CD4-positive, alpha-beta T cell treated with Interleukin-15 for 1 hour (primary cell): ENCODE measurements at regions not wholly inside any gene's neighbourhood (a gene's known extent, or its start where the extent isn't known, plus 50 kb on each side); places are given as distances from the start of the nearest gene placed in this dataset.
"Not testable (repeated sequence)": the region's sequence is repeated elsewhere in the genome, so short reads cannot be mapped to it uniquely, and the experiment has no call there.

Experiments
- DNase-seq: peaks from one replicate; pipeline ENCODE4 v3.0.0-alpha.2; 2020

- DNase-seq: no peak
Measured at GRCh38 chr9:93809204-93809940, 145.8 kb downstream of the BARX1 start.

DNA sequence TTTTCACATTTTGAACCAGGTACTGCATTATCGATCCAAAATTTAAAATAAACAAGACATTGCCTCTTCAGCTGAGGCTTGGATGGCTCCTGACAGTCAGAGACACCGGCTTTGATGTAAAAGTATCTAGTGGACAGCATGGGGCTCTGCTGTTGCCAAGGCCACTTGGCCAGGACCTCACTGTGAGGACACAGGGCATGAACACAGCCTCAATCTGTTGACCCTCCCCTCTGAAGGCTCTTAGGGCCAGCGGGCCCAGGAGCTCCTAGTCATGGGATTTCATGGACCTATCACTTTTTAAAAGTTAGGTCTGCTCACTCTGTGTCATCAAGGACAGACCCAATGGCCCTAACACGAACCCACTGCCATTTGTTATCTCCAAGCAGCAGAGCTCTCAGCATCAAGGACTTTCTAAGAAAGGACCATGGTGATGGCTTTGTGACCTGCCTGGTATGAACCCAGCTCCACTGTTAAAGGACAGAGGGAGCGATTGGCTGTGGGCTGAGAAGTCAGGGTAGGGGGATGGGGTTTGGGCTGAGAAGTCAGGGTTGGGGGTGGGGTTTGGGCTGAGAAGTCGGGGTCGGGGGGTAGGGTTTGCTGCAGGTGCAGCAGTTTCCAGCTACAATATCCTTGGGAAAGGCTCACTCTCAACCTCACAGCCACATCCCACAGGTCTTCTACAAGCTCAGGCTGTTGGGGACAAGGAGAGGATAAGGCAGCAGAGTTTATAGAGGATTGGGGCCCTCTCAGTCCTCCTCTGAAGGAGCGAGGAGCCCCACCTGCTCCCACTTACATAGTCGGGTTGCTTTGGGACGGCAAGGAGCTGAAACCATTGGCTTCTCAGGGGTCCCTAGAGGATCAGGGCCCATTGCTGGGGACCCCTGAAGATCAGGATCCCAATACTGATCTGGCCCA, 146.8 kb downstream of the BARX1 start:
- no peak for DNase-seq

DNA sequence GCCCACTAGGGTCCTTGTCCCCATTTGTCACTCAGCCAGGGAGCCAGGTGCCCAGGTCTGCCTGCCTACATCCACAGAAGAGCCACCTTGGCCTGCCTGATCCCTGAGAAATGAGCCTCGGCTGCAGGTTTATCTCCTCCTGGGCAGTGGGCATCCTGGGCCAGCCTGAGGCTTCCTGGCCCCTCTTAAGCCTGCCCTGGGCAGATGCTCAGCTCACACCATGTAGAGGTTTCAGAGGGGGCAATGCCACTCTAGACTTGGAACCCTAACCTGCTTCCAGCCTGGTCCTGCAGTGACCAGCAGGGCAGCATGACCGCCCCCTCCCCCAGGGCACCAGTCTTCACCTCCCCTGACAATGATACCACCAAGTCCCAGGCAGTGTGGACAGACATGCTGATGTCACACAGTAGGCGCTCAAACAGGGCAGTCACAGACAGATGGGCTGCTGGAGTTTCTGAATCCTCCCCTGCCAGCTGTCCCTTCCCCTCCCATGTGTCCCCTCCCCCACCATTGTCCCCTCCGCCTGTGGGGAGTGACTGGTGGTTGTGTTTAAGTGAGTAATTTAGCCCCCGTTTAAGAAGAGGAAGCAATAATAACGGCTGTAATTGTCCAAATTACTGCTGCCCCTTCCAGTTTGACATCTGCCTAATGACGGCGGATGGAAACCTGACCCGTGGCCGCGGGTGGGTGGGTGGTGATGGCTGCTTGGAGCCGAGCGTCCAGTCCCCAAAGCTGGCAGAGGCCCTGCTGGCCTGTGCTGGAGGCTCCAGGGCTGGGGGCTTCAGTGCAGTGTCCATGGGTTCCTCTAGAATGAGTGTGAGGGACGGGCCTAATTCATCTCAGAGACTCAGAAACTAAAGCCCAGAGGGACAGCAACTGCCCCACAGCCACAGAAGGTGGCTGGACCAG, 147.7 kb downstream of the BARX1 start:
- no peak for DNase-seq

DNA sequence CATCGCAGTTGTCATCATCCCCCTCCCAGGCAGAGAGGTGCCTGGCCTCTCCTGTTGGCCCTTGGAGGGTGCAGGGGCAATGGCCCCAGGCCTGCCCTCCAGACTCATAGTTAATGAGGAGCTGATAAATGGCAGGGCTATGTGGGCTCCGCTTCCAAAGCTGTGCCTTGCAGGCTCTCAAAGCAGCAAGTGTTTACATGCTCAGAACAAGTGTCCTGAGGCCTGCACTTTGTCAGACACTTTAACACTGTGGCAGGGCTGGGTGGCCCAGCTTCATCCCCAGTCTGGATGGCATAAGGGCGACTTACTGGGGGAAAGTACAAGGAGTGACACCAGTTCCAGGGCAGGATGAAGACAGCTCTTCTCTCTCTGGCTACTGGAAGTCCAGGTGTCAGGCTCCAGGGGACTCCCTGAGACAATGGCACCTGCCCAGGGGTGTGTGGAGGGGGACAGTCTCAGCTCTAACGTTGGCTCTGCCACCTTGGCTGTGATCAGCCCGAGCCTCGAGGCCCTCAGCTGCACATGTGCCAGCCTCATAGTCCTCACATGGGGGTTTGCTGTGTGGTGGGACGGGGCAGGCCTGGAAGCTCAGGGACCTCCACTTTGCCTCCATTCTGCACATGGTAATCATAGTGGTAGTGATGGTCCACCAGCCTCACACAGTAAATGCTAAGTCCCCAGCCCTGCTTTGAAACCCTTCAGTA, 153.4 kb downstream of the BARX1 start:
- DNase-seq: no peak

DNA sequence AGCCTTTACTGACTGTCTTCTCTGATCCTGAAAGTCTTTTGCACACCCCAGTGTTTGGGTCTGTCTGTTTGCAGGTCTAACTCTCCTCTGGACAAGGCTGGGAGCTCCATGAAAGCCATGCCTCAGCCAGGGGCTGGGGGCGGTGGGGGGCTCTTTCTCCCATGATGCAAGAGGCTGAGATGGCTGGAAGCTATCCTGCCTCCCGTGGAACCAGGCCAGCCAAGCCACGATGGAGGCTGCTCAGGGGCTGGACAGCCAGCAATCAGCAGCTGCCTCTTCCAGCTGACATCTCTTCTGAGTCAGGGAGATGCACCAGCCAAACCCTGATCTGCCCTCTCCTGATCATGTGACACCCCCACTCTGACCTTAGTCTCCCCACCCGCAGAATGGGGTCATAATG, 154.0 kb downstream of the BARX1 start:
- DNase-seq: no peak

GRCh38 chr9:93792358-93792757, 162.8 kb downstream of the BARX1 start:
- DNase-seq: no peak

- DNase-seq: no peak
Measured at GRCh38 chr9:93786204-93786603, 169.0 kb downstream of the BARX1 start.

- no peak for DNase-seq
Measured at GRCh38 chr9:93776873-93777272, 178.3 kb downstream of the BARX1 start.

GRCh38 chr9:93776256-93776655, 178.9 kb downstream of the BARX1 start:
- DNase-seq: no peak

DNA sequence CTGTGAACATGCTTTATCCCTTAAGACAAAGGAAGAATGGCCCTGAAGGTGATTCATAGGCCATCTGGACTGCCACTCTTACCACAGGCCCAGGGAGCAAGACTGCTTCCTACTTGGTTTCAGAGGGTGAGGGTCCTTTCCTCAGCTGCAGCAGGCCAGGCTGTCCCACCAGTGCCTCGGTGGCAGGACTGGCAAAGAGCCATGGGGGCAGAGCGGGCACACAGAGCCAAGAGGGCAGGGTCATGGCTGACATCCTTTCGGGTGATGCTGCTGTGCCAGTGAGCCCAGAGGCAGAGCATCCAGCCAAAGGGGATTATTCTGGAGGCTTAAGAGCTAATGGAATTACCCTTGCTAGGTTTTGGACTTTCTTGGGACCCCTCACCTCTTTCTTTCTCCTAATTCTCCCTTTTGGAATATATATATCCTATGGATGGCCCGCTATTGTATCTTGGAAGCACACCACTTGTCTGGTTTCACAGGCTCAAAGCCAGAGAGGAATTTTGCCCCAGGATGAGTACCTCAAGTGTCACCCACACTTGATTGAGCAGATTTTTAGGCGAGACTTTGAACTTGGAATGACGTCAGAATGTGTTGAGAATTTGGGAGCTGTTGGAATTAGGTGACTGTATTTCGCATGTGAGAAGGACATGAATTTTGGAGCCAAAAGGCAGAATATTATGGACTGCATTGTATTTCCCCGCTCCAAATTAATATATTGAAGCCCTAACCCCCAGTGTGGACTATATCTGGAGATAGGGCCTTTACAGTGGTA, 180.6 kb downstream of the BARX1 start:
- no peak for DNase-seq

DNA sequence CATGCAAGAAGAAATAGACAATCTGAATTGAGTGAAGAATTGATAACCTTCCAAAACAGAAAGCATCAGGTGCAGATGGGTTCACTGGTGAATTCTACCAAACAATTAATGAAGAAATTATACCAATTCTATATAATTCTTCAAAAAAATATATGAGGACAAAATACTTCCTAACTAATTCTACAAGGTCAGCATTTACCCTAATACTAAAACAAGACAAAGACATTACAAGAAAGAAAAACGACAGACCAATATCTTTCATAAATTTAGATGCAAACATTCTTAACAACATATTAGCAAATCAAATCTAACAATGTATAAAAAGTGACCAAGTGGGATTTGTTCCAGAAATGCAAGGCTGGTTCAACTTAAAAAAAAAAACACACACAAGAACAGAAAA, 183.9 kb downstream of the BARX1 start:
- no peak for DNase-seq

DNA sequence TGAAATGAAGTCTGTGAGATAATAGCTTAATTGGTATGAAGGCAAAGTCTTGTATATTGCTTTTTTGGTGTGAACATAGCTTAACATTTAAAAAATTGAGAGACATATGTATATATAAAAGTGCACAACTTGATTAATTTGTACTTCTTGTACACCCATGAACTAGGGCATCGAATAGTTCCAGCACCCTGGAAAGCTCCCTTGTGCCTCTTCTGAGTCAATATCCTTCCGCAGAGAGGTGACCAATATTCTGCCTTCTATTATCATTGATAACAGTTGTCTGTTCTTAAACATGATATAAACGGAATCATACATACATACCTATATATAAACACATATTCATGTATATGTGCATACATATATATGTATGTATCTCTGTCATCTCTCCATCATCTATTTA, 185.4 kb downstream of the PHF2 start:
- DNase-seq: no peak

DNA sequence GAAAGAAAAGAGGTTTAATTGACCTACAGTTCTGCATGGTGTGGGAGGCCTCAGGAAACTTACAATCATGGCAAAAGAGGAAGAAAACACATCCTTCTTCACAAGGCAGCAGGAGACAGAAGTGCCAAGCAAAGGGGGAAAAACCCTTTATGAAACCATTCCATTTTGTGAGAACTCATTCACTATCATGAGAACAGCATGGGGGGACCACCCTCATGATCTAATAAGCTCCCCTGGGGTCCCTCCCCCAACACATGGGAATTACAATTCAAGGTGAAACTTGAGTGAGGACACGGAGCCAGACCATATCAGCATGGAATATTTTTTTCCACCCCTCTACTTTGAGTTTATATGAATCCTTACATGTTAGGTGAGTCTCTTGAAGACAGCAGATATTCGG, 173.7 kb downstream of the PHF2 start:
- no peak for DNase-seq

DNA sequence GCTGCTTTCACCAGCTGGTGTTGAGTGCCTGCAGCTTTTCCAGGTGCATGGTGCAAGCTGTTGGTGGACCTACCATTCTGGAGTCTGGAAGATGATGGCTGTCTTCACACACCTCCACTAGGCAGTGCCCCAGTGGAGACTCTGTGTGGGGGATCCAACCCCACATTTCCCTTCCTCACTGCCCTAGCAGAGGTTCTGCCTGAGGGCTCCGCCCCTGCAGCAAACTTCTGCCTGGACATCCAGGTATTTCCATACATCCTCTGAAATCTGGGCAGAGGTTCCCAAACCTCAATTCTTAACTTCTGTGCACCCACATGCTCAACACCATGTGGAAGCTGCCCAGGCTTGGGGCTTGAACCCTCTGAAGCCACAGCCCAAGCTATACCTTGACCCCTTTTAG, 172.4 kb downstream of the PHF2 start:
- DNase-seq: not testable (repeated sequence)

GRCh38 chr9:93731963-93732362, 155.6 kb downstream of the PHF2 start:
- no peak for DNase-seq

GRCh38 chr9:93730648-93731047, 154.3 kb downstream of the PHF2 start:
- DNase-seq: no peak

- no peak for DNase-seq
Measured at GRCh38 chr9:93730217-93730616, 153.8 kb downstream of the PHF2 start.
